ENCODE measurements at regions not wholly inside any gene's neighbourhood (a gene's known extent, or its start where the extent isn't known, plus 50 kb on each side); places are given as distances from the start of the nearest gene placed in this dataset.
"Not testable (repeated sequence)": the region's sequence is repeated elsewhere in the genome, so short reads cannot be mapped to it uniquely, and the experiment has no call there.

DNA sequence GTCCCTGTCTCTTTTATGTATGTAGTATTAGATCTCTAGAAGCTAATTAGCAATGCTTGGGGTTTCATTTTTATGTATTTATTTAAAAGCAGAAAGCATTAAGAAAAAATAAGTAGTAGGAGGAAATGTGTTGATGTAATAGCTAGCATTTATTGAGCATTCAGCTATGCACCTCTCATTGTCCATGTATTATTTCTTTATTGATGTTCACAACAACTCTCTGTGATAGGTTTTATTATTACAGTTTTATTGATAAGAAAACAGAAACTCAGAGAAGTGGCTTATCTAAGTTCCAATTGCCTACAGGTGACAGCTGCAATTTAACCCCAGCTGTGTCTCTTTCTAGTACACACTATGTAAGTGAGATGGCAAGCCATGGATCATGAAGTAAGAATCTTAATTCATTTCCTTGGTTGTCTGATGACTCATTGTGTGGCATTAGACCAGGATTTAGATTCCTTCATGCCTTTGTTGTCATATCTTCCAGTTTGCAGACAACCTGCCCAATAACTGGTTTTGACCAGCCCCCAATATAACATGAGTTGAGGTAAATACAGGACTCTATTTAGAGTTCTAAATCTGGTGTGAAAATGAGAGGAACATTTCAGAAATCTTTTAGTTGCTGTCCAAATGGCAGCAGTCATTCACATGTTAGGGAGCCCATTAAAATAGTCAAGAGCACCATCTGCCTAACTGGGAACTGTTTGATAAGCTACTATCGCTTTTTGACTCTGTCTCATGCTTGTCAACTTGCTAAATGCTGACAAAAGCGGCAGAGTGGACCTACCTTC lies 170.8 kb upstream of the PHACTR1 start:
- DNase-seq: peak in 1 of 3 donors; percentile 68

- no peak for DNase-seq
These were observed 170.1 kb upstream of the PHACTR1 start for GRCh38 chr6:12546410-12547002.

DNA sequence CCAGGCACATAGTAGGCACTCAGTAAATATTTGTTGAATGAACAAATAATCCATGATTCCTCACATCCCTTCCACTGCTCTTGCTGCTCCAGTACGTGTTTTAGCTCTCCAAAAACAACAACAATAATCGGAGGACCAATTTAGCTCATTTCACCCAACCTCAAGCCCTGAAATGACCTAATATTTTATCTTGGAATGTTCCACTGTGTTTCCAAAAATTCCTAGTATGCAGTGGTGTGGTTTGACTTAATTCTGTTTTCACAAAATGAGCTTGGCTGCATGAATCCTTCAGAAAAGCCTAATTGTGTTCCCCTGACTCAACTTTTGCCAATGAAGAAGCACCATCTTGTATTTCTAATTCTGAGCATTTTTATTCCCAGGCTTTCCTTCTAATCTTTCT lies 168.0 kb upstream of the PHACTR1 start:
- DNase-seq: peak in 1 of 3 donors; percentile 70

- not testable (repeated sequence) for DNase-seq
These were observed 167.1 kb upstream of the PHACTR1 start for GRCh38 chr6:12549445-12549844.

- DNase-seq: not testable (repeated sequence)
These were observed 161.7 kb upstream of the PHACTR1 start for GRCh38 chr6:12554820-12555219.

- DNase-seq: peak in 1 of 3 donors; percentile 43
These were observed 161.3 kb upstream of the PHACTR1 start for GRCh38 chr6:12555267-12555666.

DNA sequence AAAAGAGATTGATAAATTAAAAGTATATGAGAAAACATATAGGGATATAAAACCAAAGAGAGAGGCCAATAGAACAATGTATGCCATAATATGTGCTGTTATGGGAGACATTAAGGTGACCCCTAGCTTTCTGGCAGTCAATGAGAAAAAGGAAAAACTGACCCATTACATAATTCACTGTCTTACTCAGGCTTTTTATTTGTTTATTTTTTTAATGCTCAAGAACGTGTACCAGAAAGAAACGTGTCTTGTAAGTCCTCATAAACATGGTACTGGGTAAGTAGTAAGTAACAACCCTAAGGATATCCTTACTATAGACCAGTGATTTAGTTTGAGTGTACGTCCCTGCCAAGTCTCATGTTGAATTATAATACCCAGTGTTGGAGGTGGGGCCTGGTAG lies 160.8 kb upstream of the PHACTR1 start:
- no peak for DNase-seq

GRCh38 chr6:12557765-12558164 lies 158.8 kb upstream of the PHACTR1 start:
- DNase-seq: no peak

DNA sequence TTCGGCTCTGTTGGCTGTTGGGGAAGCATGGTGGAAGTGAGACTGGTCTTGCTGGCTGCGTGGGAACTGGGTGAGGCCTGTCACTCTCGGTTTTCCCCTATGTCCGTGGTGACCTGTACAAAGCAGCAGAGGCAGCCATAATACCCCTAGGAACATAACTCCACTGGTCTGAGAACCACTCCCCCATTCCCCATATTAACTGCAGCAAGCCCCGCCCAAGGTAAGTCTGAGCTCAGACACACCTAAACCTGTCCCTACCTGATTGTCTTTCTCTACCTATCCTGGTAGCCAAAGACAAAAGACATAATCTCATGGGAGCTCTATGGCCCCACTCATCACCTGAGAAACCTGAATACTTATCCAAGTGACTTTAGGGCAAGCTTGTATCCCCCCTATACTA lies 156.3 kb upstream of the PHACTR1 start:
- no peak for DNase-seq

DNA sequence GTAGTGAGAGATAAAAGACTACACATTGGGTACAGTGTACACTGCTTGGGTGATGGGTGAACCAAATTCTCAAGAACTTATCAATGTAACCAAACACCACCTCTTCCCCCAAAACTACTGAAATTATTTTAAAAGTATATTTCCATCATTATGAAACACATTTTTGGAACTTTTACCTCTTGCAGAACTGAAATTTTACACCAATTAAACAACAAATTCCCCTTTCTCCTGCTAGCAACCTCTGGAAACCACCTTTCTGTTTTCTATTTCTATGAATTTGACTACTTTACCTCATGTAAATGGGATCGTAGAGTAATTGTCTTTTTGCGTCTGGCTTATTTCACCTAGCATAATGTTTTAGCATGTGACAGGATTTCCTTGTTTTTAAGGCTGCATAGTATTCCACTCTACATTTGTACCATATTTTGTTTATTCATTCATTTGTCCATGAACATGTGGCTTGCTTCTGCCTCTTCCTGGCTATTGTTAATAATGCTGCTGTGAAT lies 149.9 kb upstream of the PHACTR1 start:
- no peak for DNase-seq

- no peak for DNase-seq
These were observed 148.9 kb upstream of the PHACTR1 start for GRCh38 chr6:12567682-12568081.

- DNase-seq: no peak
These were observed 146.9 kb upstream of the PHACTR1 start for GRCh38 chr6:12569646-12570045.

- no peak for DNase-seq
These were observed 146.0 kb upstream of the PHACTR1 start for GRCh38 chr6:12570461-12571030.

DNA sequence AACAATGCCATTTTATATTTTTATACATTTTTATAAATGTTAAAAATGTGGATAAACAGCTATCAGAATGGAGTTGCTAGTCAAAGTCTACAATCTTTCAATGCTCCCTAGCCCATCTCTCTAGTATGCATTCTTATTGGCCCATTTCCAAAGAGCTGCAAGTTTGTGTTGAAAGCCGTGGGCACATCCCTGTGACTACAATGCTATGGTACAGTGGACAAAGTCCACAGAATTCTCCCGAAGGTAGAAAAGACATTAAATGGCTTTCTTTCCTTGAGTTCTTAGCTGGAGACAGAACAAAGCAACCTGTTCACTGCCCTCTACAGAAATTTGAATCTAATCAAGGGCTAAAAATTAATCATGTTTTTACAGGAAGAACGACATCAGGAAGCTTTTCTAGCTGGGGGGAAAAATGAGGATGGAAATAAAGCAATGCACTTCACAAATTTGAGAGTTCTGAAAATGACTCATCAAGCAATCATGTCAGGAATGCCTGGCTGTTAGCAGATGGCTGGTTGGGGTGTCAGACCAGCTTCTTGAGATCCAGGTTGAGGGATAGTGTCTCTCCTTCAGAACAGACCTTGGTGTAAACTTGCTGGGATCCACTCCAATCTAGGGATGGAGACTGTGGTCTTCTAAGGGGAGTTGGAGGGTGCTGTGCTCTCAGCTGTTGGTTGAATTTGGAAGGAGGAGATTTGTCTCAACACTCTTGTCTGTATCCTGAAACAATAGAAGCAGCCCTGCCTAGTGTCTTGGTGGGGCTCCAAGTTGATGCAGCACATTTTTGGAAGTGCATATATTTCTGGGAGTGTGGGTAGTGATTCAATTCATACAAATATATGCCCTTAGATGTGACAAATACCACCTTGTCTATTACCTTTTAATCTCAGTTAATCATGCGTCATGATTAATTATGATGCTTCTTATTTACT lies 143.4 kb upstream of the PHACTR1 start:
- peak in 2 of 3 donors; percentile 17 to 81 for DNase-seq

GRCh38 chr6:12575961-12576360 lies 140.6 kb upstream of the PHACTR1 start:
- no peak for DNase-seq

GRCh38 chr6:12576389-12576788 lies 140.2 kb upstream of the PHACTR1 start:
- DNase-seq: peak in 1 of 3 donors; percentile 54

GRCh38 chr6:12577124-12577850 lies 139.3 kb upstream of the PHACTR1 start:
- no peak for DNase-seq

DNA sequence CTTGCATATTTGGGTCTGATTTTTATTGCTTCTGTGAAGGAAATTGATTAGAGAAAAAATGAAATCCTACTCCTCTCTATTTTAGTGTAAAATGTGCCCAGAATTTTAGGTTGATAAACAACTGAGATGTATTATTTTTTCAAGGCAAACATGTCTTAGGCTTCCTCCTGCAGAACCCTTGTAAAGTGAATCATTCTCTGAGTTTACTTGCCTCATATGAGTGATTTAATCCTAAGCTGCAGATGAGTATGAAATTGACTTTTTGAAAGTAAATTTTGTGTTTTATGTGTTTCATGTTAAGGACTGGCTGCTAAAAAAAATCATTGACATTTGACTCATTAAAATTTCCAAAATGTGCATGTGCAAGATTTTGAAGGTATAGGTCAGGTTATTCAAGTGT lies 138.5 kb upstream of the PHACTR1 start:
- no peak for DNase-seq

- no peak for DNase-seq
These were observed 137.8 kb upstream of the PHACTR1 start for GRCh38 chr6:12578751-12579150.

DNA sequence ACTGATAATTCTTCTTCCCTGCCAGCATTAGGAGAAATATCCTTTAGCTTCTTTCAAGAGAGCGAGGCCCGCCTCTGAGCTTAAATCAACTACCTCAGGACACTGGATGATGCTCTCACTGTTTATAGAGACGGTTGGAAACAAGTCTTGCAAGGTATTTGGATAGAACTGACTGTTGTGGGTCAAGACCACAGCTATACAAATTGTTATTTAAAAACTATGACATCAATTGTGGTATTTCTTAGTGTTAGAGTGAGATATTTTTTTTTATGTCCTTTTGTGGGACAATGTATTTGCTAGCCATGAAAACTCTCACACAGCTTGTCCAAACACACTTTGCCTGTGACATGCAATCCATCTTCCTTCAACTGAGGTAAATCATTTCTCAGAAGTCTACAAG lies 136.3 kb upstream of the PHACTR1 start:
- no peak for DNase-seq
